HCT116 (cell line): ENCODE measurements at regions not wholly inside any gene's neighbourhood (a gene's known extent, or its start where the extent isn't known, plus 50 kb on each side); places are given as distances from the start of the nearest gene placed in this dataset.

Source experiments
- ATAC-seq: fragments of 200-7000 bp; cut with Tn5 transposase; 2 replicates; pipeline ENCODE4 v1.9.1; 2020; ENCODE audit warnings: mild to moderate bottlenecking, moderate library complexity
- BruUV-seq: library from RNA; stranded (reverse); fragments of 400-500 nt; replicated peaks from 2 replicates; lab custom pipeline; 2021; lab: Mats Ljungman, UMichigan
- CTCF ChIA-PET: fragments of 300-600 bp; sonication (Branson Sonifier 250); formaldehyde crosslinking; loops from one replicate; lab custom pipeline; 2021; ENCODE audit warnings: antibody characterized with exemption; lab: Charles Lee
- POLR2A ChIA-PET: fragments of 300-600, 350-600 bp; sonication (Branson Sonifier 250); formaldehyde crosslinking; loops from one replicate; lab custom pipeline; 2021; ENCODE audit warnings: antibody characterized with exemption; lab: Charles Lee
- RAD21 ChIA-PET, 2 experiments: fragments of 300-600 bp; sonication (Branson Sonifier 250); formaldehyde crosslinking; loops; one replicate each; lab custom pipeline; 2023; ENCODE audit warnings: low total read pairs in 2 of 2; ENCODE audit not compliant: uncharacterized antibody in 2 of 2, unreplicated experiment in 2 of 2, low non-redundant PET in 1 of 2; lab: Charles Lee
- DNase-seq: peaks from one replicate; pipeline ENCODE4 v3.0.0-alpha.2; 2010; ENCODE audit warnings: low read depth, low spot score
- H2AFZ ChIP-seq: fragments of 200-600 bp; shearing (Covaris generic), sonication (generic); 2 replicates; pipeline ENCODE4 v1.6.1; 2017; ENCODE audit warnings: low read depth, mixed run types, mixed read lengths, antibody characterized with exemption, low read length; ENCODE audit not compliant: poor library complexity, severe bottlenecking
- H3K27ac ChIP-seq: 2 replicates; pipeline ENCODE4 v1.5.1; 2012; ENCODE audit warnings: low read depth, low read length
- H3K27me3 ChIP-seq: fragments of 200-600 bp; sonication (generic); 2 replicates; pipeline ENCODE4 v1.6.1; 2016; ENCODE audit warnings: mixed run types, low read length, mixed read lengths; ENCODE audit not compliant: insufficient read depth
- H3K36me3 ChIP-seq, 2 experiments: fragments of 200-500 bp in 1 of 2; fragments of 200-600 bp in 1 of 2; sonication (Bioruptor generic) in 1 of 2; sonication (generic) in 1 of 2; 2 replicates each; pipeline versions ENCODE4 v1.5.1 to v1.6.1; 2014 to 2016; ENCODE audit warnings: low read length in 2 of 2, inconsistent platforms in 1 of 2, mixed read lengths in 1 of 2, mixed run types in 1 of 2; ENCODE audit not compliant: insufficient read depth in 2 of 2, control insufficient read depth in 1 of 2
- H3K4me1 ChIP-seq, 2 experiments: fragments of 200-600 bp in 1 of 2; sonication (generic) in 1 of 2; 2 replicates each; pipeline versions ENCODE4 v1.5.1 to v1.6.1; 2012 to 2017; ENCODE audit warnings: low read length in 2 of 2, inconsistent platforms in 1 of 2, mild to moderate bottlenecking in 1 of 2, mixed read lengths in 1 of 2, mixed run types in 1 of 2, moderate library complexity in 1 of 2; ENCODE audit not compliant: insufficient read depth in 2 of 2, control insufficient read depth in 1 of 2
- H3K4me2 ChIP-seq: fragments of 200-600 bp; sonication (generic); 2 replicates; pipeline ENCODE4 v1.6.1; 2017; ENCODE audit warnings: mixed run types, low read length, mixed read lengths
- H3K4me3 ChIP-seq, 2 experiments: fragments of 200-600 bp in 1 of 2; sonication (generic) in 1 of 2; replicated peaks in 1 of 2; 2 replicates each; pipeline ENCODE4 v1.5.1; 2011 to 2016; ENCODE audit warnings: low read length in 2 of 2, control low read depth in 1 of 2, low read depth in 1 of 2, mild to moderate bottlenecking in 1 of 2, mixed read lengths in 1 of 2, mixed run types in 1 of 2
- H3K79me2 ChIP-seq: fragments of 200-600 bp; sonication (generic); 2 replicates; pipeline ENCODE4 v1.6.1; 2017; ENCODE audit warnings: mild to moderate bottlenecking, mixed run types, low read length, moderate library complexity, mixed read lengths; ENCODE audit not compliant: insufficient read depth
- H3K9ac ChIP-seq: fragments of 200-600 bp; sonication (generic); 2 replicates; pipeline ENCODE4 v1.6.1; 2016; ENCODE audit warnings: low read length, mixed read lengths
- H3K9me2 ChIP-seq: fragments of 200-600 bp; sonication (generic), shearing (Covaris generic); 2 replicates; pipeline ENCODE4 v1.6.1; 2017; ENCODE audit warnings: mixed run types, mild to moderate bottlenecking, moderate library complexity; ENCODE audit not compliant: insufficient read depth
- H3K9me3 ChIP-seq, 2 experiments: fragments of 200-500 bp in 1 of 2; fragments of 200-600 bp in 1 of 2; sonication (Bioruptor generic) in 1 of 2; sonication (generic) in 1 of 2; 2 replicates each; pipeline ENCODE4 v1.6.1; 2014 to 2017; ENCODE audit warnings: low read length in 2 of 2, mixed read lengths in 2 of 2, inconsistent platforms in 1 of 2, low read depth in 1 of 2, mild to moderate bottlenecking in 1 of 2, mixed run types in 1 of 2, moderate library complexity in 1 of 2; ENCODE audit not compliant: control insufficient read depth in 1 of 2, insufficient read depth in 1 of 2
- H4K20me1 ChIP-seq: fragments of 200-600 bp; sonication (generic), shearing (Covaris generic); 2 replicates; pipeline ENCODE4 v1.6.1; 2017; ENCODE audit warnings: mixed run types, mild to moderate bottlenecking, moderate library complexity; ENCODE audit not compliant: insufficient read depth
- CBX3 ChIP-seq: IDR thresholded peaks from 2 replicates; pipeline ENCODE4 v1.6.1; 2012; ENCODE audit warnings: low read depth
- CEBPB ChIP-seq: IDR thresholded peaks from 2 replicates; pipeline ENCODE4 v1.6.1; 2012; ENCODE audit warnings: low read depth
- EGR1 ChIP-seq: IDR thresholded peaks from 2 replicates; pipeline ENCODE4 v1.6.1; 2012; ENCODE audit warnings: low read depth
- ELF1 ChIP-seq: IDR thresholded peaks from 2 replicates; pipeline ENCODE4 v1.6.1; 2012; ENCODE audit warnings: low read depth, borderline replicate concordance
- FOSL1 ChIP-seq: IDR thresholded peaks from 2 replicates; pipeline ENCODE4 v1.6.1; 2012; ENCODE audit warnings: low read depth
- JUND ChIP-seq: IDR thresholded peaks from 2 replicates; pipeline ENCODE4 v1.6.1; 2012
- POLR2A ChIP-seq: IDR thresholded peaks from 2 replicates; pipeline ENCODE4 v1.7.0; 2011; ENCODE audit warnings: borderline replicate concordance; ENCODE audit not compliant: insufficient read depth, insufficient read length; ENCODE audit errors: extremely low read depth
- RAD21 ChIP-seq: IDR thresholded peaks from 2 replicates; pipeline ENCODE4 v1.6.1; 2012; ENCODE audit warnings: low read depth, mild to moderate bottlenecking
- SIN3A ChIP-seq: IDR thresholded peaks from 2 replicates; pipeline ENCODE4 v1.6.1; 2012; ENCODE audit warnings: low read depth
- SRF ChIP-seq: IDR thresholded peaks from 2 replicates; pipeline ENCODE4 v1.6.1; 2012; ENCODE audit warnings: low read depth
- YY1 ChIP-seq: IDR thresholded peaks from 2 replicates; pipeline ENCODE4 v1.6.1; 2011; ENCODE audit warnings: low read length, low read depth, moderate library complexity, mild to moderate bottlenecking; ENCODE audit not compliant: insufficient replicate concordance; ENCODE audit errors: extremely low read depth
- ZNF274 ChIP-seq: fragments of 200-500 bp; sonication (Bioruptor generic); IDR thresholded peaks from 2 replicates; pipeline ENCODE4 v1.6.1; 2014; ENCODE audit warnings: mild to moderate bottlenecking, low read depth, low read length, inconsistent platforms
- intact Hi-C: fragments of 100-400 bp; cut with micrococcal nuclease; formaldehyde crosslinking; loops from 2 replicates; pipeline ENCODE4 v1.10.0; 2022
- TF ChIP-seq, protein P1 (sequence below): IDR thresholded peaks from 2 replicates; pipeline ENCODE4 v1.6.1; 2012
- TF ChIP-seq, protein P2 (sequence below), 3 experiments: fragments of 200-600 bp in 1 of 3; sonication (generic) in 1 of 3; IDR thresholded peaks in 2 of 3; conservative IDR thresholded peaks in 1 of 3; 2 replicates each; pipeline ENCODE4 v1.5.1; 2012 to 2017; ENCODE audit warnings: low read depth in 2 of 3, low read length in 2 of 3, antibody characterized with exemption in 1 of 3, borderline replicate concordance in 1 of 3, control low read depth in 1 of 3, mild to moderate bottlenecking in 1 of 3, mixed read lengths in 1 of 3, mixed run types in 1 of 3, moderate library complexity in 1 of 3; ENCODE audit not compliant: insufficient read depth in 1 of 3
- TF ChIP-seq, protein P3 (sequence below): IDR thresholded peaks from 2 replicates; pipeline ENCODE4 v1.6.1; 2012

DNA sequence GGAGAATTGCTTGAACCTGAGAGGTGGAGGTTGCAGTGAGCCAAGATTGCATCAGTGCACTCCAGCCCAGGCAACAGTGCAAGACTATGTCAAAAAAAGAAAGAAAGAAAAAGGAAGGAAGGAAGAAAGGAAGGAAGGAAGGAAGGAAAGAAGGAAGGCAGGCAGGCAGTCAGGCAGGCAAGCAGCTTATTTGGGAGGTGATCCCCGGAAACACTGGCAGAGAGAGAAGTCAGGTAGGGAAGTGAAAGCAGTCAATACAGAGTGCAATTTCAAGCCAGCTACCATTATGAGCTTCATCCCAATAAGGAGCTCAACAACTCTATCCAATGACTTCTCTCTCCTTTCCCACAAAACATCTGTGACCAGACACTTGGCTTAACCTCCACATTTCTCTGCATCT is 83.0 kb upstream of the TBC1D3K start:
- Histone ChIP-seq H3K9me2 (no peaks in the 10 kb centered on the region), H3K27me3 (no peaks in the 10 kb centered on the region; the same call in 1 of the 2 replicates), H3K9ac (no peak overlapping the region), H3K9me3 (no peaks in the 10 kb centered on the region), H3K36me3 (no peaks in the 10 kb centered on the region), H2AFZ (no peak overlapping the region), H3K4me3 (no peak overlapping the region), H3K27ac (no peak overlapping the region)
- no peak for ATAC-seq
- no peak for TF ChIP-seq POLR2A
- no peak for TF ChIP-seq SIN3A
- no peak for TF ChIP-seq CBX3
- no peak for TF ChIP-seq FOSL1
- TF ChIP-seq CEBPB, result no peak
- TF ChIP-seq ELF1, result no peak
- TF ChIP-seq JUND, result no peak
- TF ChIP-seq, protein P1, sequence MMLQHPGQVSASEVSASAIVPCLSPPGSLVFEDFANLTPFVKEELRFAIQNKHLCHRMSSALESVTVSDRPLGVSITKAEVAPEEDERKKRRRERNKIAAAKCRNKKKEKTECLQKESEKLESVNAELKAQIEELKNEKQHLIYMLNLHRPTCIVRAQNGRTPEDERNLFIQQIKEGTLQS, result no peak
- no peak for TF ChIP-seq RAD21
- TF ChIP-seq, all 23 proteins: peak for 0
- no peaks in the 10 kb centered on the region for H4K20me1 ChIP-seq
- intact Hi-C loops, result no loop called here
- no peak for DNase-seq
- ChIA-PET POLR2A (no interaction called here), RAD21 (no interaction called here), CTCF (interaction anchor here (0.9 to 1.1 kb wide), 2 partner anchors 25 to 71 kb away, joined by 3 read pairs; no protein-coding TSS in a partner anchor)
- no peak overlapping the region for H3K4me2 ChIP-seq
- BruUV-seq, result no TSS peak
- peaks cover 0 to 9% of the 10 kb centered on the region in 2 experiments; a peak in 1 of 4 replicates for H3K4me1 ChIP-seq
- H3K79me2 ChIP-seq, result no peaks in the 10 kb centered on the region

DNA sequence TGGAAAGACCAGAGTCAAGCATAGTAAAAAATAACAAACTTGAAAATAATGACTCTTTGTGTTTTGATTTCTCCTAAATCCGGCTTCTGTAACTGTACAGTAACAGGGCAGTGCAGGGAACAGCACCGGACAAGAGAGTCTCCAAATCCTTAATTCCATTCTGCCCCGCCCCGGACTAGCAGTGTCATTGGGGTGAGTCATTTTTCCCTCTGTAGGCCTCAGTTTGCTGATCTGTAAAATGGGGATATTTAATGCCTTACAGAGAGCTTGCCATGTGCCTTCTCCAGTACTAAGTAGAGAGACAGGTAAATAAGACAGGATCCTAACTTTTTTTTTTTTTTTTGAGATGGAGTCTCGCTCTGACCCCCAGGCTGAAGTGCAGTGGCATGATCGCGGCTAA is 83.6 kb upstream of the TBC1D3K start:
- no peak for ATAC-seq
- no peaks in the 10 kb centered on the region for H3K9me2 ChIP-seq
- no peaks in the 10 kb centered on the region for H3K9me3 ChIP-seq
- H3K4me1 ChIP-seq, result peaks cover 0 to 9% of the 10 kb centered on the region in 2 experiments; a peak in 1 of 4 replicates
- no peak overlapping the region for H3K27ac ChIP-seq
- RAD21 ChIA-PET, result no interaction called here
- no TSS peak for BruUV-seq
- H3K4me2 ChIP-seq, result no peak overlapping the region
- H3K36me3 ChIP-seq, result no peaks in the 10 kb centered on the region
- no peak overlapping the region for H3K4me3 ChIP-seq
- POLR2A ChIA-PET, result no interaction called here
- H2AFZ ChIP-seq, result no peak overlapping the region
- DNase-seq, result no peak
- no peaks in the 10 kb centered on the region for H3K79me2 ChIP-seq
- no peak overlapping the region for H3K9ac ChIP-seq
- intact Hi-C loops, result no loop called here
- CTCF ChIA-PET, result interaction anchor here (1.1 kb wide), 1 partner anchor 24 kb away, joined by 3 read pairs; no protein-coding TSS in a partner anchor
- H3K27me3 ChIP-seq, result no peaks in the 10 kb centered on the region; the same call in 1 of the 2 replicates
- H4K20me1 ChIP-seq, result no peaks in the 10 kb centered on the region
- TF ChIP-seq FOSL1 (no peak), ZNF274 (no peak), JUND (no peak), YY1 (no peak), CBX3 (no peak), SRF (no peak), EGR1 (no peak)
- TF ChIP-seq, protein P2, sequence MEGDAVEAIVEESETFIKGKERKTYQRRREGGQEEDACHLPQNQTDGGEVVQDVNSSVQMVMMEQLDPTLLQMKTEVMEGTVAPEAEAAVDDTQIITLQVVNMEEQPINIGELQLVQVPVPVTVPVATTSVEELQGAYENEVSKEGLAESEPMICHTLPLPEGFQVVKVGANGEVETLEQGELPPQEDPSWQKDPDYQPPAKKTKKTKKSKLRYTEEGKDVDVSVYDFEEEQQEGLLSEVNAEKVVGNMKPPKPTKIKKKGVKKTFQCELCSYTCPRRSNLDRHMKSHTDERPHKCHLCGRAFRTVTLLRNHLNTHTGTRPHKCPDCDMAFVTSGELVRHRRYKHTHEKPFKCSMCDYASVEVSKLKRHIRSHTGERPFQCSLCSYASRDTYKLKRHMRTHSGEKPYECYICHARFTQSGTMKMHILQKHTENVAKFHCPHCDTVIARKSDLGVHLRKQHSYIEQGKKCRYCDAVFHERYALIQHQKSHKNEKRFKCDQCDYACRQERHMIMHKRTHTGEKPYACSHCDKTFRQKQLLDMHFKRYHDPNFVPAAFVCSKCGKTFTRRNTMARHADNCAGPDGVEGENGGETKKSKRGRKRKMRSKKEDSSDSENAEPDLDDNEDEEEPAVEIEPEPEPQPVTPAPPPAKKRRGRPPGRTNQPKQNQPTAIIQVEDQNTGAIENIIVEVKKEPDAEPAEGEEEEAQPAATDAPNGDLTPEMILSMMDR (IDR thresholded peaks at IDR 0.05 in 2 of 3, conservative IDR thresholded peaks at IDR 0.05 in 1 of 3; ENCODE audit: borderline replicate concordance in 1 of 3, insufficient read depth in 1 of 3, low read depth in 2 of 3, low read length in 2 of 3), result no peak
- TF ChIP-seq, protein P3, sequence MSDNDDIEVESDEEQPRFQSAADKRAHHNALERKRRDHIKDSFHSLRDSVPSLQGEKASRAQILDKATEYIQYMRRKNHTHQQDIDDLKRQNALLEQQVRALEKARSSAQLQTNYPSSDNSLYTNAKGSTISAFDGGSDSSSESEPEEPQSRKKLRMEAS, result no peak
